T-helper 1 cell treated with Interleukin-12 subunit alpha and Interleukin-12 subunit beta and Interleukin-4 antibody, amounts not matched to agents 30 μg/mL and 1 μg/mL, for 36 hours (primary cell): ENCODE measurements at regions not wholly inside any gene's neighbourhood (a gene's known extent, or its start where the extent isn't known, plus 50 kb on each side); places are given as distances from the start of the nearest gene placed in this dataset.

Source experiments
- H3K27ac Mint-ChIP-seq: one replicate; pipeline ENCODE4 v1.8.0; 2021; ENCODE audit warnings: mild to moderate bottlenecking, mixed read lengths
- H3K27me3 Mint-ChIP-seq: one replicate; pipeline ENCODE4 v1.8.0; 2021; ENCODE audit warnings: low read depth, mixed read lengths
- H3K36me3 Mint-ChIP-seq: one replicate; pipeline ENCODE4 v1.8.0; 2021; ENCODE audit warnings: low read depth, mixed read lengths
- H3K4me1 Mint-ChIP-seq: one replicate; pipeline ENCODE4 v1.8.0; 2021; ENCODE audit warnings: low read depth, mixed read lengths
- H3K4me3 Mint-ChIP-seq: one replicate; pipeline ENCODE4 v1.8.0; 2021; ENCODE audit warnings: mild to moderate bottlenecking, moderate library complexity, mixed read lengths
- H3K9me3 Mint-ChIP-seq: one replicate; pipeline ENCODE4 v1.8.0; 2021; ENCODE audit warnings: mixed read lengths

DNA sequence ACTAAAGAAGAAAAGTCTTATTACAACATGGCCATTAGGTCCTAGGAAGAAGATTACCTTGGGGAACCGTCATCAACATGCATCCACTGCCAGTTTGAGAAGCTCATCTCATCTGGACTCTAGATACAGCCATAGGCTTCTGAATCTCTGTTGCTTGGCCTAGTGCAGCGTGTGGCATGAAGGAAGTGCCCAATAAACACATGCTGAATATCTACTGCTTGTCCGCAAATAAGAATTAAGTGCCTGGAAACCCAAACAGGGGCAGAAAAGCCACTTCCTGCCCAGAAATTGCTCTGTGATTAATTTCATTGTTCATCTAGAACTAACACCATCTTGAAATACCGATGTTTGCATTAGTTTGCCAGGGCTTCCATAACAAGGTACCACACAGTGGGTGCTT, 241.1 kb upstream of the KLF3 start:
- H3K9me3 Mint-ChIP-seq: peaks cover 14% of the 10 kb centered on the region
- peaks cover 3% of the 10 kb centered on the region for H3K36me3 Mint-ChIP-seq
- H3K27me3 Mint-ChIP-seq: peaks cover 13% of the 10 kb centered on the region
- no peak overlapping the region for H3K4me3 Mint-ChIP-seq
- no peaks in the 10 kb centered on the region for H3K4me1 Mint-ChIP-seq
- H3K27ac Mint-ChIP-seq: no peak overlapping the region

DNA sequence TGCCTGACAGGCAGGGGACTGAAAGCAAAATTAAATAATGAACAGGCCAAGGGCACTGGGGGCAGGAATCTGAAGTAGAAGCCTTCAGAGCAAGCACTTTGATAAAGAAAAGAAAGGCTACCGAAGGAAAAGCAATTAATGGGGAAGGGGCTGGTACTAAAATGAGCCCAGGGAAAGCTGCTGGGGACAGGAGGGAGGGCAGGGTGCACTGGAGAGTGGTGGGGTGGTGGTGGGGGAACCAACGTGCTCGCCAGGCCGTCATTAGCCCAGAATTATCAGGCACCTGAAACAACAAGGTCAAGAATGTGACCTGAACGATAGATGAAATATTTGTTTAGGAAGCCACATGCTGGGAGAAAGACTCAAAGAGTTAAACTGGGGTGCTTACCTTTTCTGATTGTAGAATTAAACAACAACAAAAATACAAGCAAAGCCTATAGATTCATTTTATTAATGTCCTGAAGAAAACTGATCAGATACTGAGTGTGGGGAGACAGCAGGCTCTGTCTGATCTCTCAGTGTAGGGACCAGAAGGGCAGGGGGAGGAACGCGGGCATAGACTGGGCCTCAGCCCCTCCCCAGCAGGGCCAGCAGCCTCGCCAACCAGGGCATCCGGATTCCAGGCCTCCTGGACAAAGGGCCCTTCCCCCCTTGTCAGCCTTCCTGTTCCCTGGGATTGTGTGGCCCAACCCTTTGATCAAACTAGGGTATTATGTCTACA, 239.7 kb upstream of the KLF3 start:
- peaks cover 20% of the 10 kb centered on the region for H3K27me3 Mint-ChIP-seq
- H3K9me3 Mint-ChIP-seq: peaks cover 14% of the 10 kb centered on the region
- no peak overlapping the region for H3K4me3 Mint-ChIP-seq
- H3K4me1 Mint-ChIP-seq: no peaks in the 10 kb centered on the region
- H3K27ac Mint-ChIP-seq: no peak overlapping the region
- peaks cover 3% of the 10 kb centered on the region for H3K36me3 Mint-ChIP-seq

- Mint-ChIP-seq H3K4me3 (no peak overlapping the region), H3K36me3 (no peaks in the 10 kb centered on the region), H3K9me3 (peaks cover 3% of the 10 kb centered on the region), H3K4me1 (no peaks in the 10 kb centered on the region), H3K27ac (no peak overlapping the region), H3K27me3 (peaks cover 20% of the 10 kb centered on the region)
These were observed 237.5 kb upstream of the KLF3 start for GRCh38 chr4:38426532-38426931.

- Mint-ChIP-seq H3K27ac (no peak overlapping the region), H3K9me3 (peaks cover 23% of the 10 kb centered on the region), H3K4me1 (no peaks in the 10 kb centered on the region), H3K4me3 (no peak overlapping the region), H3K27me3 (peaks cover 34% of the 10 kb centered on the region), H3K36me3 (no peaks in the 10 kb centered on the region)
These were observed 233.2 kb upstream of the KLF3 start for GRCh38 chr4:38430841-38431240.

GRCh38 chr4:38442073-38442788, 221.8 kb upstream of the KLF3 start:
- no peaks in the 10 kb centered on the region for H3K4me1 Mint-ChIP-seq
- peaks cover 22% of the 10 kb centered on the region for H3K9me3 Mint-ChIP-seq
- peaks cover 2% of the 10 kb centered on the region for H3K36me3 Mint-ChIP-seq
- H3K4me3 Mint-ChIP-seq: no peak overlapping the region
- no peak overlapping the region for H3K27ac Mint-ChIP-seq
- peaks cover 17% of the 10 kb centered on the region for H3K27me3 Mint-ChIP-seq

- H3K9me3 Mint-ChIP-seq: peaks cover 23% of the 10 kb centered on the region
- peaks cover 20% of the 10 kb centered on the region for H3K27me3 Mint-ChIP-seq
- no peak overlapping the region for H3K27ac Mint-ChIP-seq
- H3K4me3 Mint-ChIP-seq: no peak overlapping the region
- peaks cover 11% of the 10 kb centered on the region for H3K36me3 Mint-ChIP-seq
- H3K4me1 Mint-ChIP-seq: peaks cover 28% of the 10 kb centered on the region
These were observed 214.4 kb upstream of the KLF3 start for GRCh38 chr4:38449506-38450174.

- Mint-ChIP-seq H3K4me3 (no peak overlapping the region), H3K4me1 (peaks cover 45% of the 10 kb centered on the region), H3K36me3 (peaks cover 9% of the 10 kb centered on the region), H3K27me3 (peaks cover 8% of the 10 kb centered on the region), H3K27ac (no peak overlapping the region), H3K9me3 (peaks cover 18% of the 10 kb centered on the region)
These were observed 212.0 kb upstream of the KLF3 start for GRCh38 chr4:38452009-38452408.

DNA sequence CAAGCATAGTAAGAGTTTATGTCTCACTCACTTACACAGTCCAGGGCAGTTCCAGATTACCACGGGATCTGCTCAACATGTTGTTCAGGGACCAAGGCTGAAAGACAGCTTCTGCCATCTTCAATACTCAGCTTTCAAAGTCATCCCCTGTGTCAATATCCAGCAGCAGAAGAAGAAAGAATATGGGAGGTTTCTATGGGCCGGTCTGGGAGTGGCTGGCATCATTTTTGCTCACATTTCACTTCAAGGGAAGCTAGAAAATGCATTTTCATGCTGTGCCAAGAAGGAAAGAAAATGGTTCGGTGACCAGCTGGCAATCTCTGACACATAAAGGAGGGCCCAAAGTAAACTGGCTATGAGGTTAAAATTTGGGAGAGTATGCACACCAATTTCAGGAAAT, 211.5 kb upstream of the KLF3 start:
- Mint-ChIP-seq H3K36me3 (peaks cover 9% of the 10 kb centered on the region), H3K9me3 (peaks cover 13% of the 10 kb centered on the region), H3K27me3 (peaks cover 7% of the 10 kb centered on the region), H3K4me1 (peaks cover 46% of the 10 kb centered on the region), H3K27ac (no peak overlapping the region), H3K4me3 (no peak overlapping the region)

- Mint-ChIP-seq H3K4me1 (peaks cover 46% of the 10 kb centered on the region), H3K4me3 (no peak overlapping the region), H3K9me3 (peaks cover 11% of the 10 kb centered on the region), H3K36me3 (peaks cover 9% of the 10 kb centered on the region), H3K27ac (no peak overlapping the region), H3K27me3 (peaks cover 11% of the 10 kb centered on the region)
These were observed 210.6 kb upstream of the KLF3 start for GRCh38 chr4:38453253-38453881.

GRCh38 chr4:38454284-38454683, 209.7 kb upstream of the KLF3 start:
- peaks cover 46% of the 10 kb centered on the region for H3K4me1 Mint-ChIP-seq
- no peak overlapping the region for H3K27ac Mint-ChIP-seq
- no peak overlapping the region for H3K4me3 Mint-ChIP-seq
- H3K36me3 Mint-ChIP-seq: peaks cover 9% of the 10 kb centered on the region
- peaks cover 11% of the 10 kb centered on the region for H3K9me3 Mint-ChIP-seq
- peaks cover 17% of the 10 kb centered on the region for H3K27me3 Mint-ChIP-seq

DNA sequence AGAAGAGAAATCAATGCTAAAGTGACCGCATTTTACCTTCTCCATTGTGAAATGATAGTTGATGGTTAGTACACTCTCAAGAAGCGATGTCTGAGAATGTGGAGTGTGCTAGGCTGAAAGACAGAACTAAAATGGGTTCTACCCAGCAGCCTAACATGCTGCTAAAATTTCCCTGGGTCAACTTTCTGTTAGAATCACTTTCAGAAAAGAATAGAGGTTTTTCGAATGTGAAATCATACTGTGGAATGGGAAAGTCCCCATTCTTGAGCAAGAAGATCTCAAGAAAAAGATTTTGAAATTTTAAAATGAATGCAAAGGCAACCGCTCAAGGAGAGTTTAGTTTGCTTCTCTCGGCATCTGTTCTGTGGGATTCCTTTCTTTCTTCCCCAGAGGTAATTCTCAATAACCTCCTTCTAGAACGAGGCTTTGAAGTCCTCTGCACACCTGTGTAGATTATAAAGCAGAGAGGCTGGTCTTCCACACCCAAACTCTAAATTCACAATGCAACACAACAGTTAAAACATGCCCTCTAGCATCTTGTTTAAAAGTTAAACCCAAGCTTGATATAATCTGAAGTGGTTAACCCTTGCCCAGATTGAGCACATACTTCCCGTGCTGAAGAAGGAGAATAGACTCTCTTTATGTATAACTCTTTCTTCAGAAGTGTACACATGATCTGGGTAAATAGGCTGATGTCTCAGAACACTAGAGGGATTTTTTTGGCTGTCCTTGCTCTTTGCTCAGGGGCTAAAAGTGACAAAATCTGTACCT, 208.7 kb upstream of the KLF3 start:
- peak overlapping the region; percentile 27 for H3K4me3 Mint-ChIP-seq
- H3K27me3 Mint-ChIP-seq: peaks cover 24% of the 10 kb centered on the region
- H3K27ac Mint-ChIP-seq: peak overlapping the region; percentile 85
- peaks cover 43% of the 10 kb centered on the region for H3K4me1 Mint-ChIP-seq
- peaks cover 8% of the 10 kb centered on the region for H3K36me3 Mint-ChIP-seq
- peaks cover 8% of the 10 kb centered on the region for H3K9me3 Mint-ChIP-seq

GRCh38 chr4:38456096-38456495, 207.9 kb upstream of the KLF3 start:
- H3K9me3 Mint-ChIP-seq: peaks cover 8% of the 10 kb centered on the region
- peaks cover 24% of the 10 kb centered on the region for H3K27me3 Mint-ChIP-seq
- H3K27ac Mint-ChIP-seq: peak overlapping the region; percentile 85
- peaks cover 8% of the 10 kb centered on the region for H3K36me3 Mint-ChIP-seq
- H3K4me3 Mint-ChIP-seq: peak overlapping the region; percentile 27
- peaks cover 43% of the 10 kb centered on the region for H3K4me1 Mint-ChIP-seq

DNA sequence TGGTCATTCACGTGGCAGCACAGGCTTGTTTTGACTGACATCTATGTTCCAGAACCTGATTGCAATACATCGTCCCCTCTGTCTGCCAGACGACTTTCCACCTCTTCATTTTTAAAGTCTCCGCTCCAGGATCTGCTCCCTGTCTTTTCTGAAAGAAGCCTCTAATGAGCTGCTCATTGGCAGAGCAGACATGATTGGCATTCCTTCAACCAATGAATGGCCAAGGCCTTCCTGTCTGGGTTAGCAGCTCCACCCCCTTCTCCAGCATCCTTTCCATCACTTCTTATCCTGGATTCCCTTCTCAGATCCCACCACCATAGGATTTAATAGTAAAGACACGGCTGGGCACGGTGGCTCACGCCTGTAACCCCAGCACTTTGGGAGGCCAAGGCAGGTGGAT, 202.7 kb upstream of the KLF3 start:
- Mint-ChIP-seq H3K27ac (no peak overlapping the region), H3K9me3 (no peaks in the 10 kb centered on the region), H3K4me1 (peaks cover 11% of the 10 kb centered on the region), H3K36me3 (peaks cover 2% of the 10 kb centered on the region), H3K4me3 (no peak overlapping the region), H3K27me3 (peaks cover 24% of the 10 kb centered on the region)
